ENCODE measurements at regions not wholly inside any gene's neighbourhood (a gene's known extent, or its start where the extent isn't known, plus 50 kb on each side); places are given as distances from the start of the nearest gene placed in this dataset.

DNA sequence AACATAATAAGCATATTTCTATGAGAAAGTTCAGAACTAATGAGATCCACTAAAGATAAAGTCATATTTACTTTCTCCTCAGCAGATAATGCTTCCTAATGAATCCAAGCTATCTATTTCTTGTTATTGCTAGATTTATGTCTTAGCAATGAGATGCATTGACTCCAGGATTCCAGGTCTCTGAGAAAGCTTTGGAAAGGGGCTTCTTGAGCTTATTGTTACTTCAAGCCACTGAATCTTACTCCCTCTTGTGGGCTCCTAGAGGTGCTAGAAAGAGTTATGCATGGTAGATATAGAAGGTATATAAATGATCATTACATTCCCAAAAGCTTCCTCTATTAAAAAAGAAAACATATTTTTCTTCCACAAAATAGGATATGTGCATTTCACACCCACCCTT, 246.4 kb upstream of the ADAMTS5 start:
- TF ChIP-seq, protein P1, sequence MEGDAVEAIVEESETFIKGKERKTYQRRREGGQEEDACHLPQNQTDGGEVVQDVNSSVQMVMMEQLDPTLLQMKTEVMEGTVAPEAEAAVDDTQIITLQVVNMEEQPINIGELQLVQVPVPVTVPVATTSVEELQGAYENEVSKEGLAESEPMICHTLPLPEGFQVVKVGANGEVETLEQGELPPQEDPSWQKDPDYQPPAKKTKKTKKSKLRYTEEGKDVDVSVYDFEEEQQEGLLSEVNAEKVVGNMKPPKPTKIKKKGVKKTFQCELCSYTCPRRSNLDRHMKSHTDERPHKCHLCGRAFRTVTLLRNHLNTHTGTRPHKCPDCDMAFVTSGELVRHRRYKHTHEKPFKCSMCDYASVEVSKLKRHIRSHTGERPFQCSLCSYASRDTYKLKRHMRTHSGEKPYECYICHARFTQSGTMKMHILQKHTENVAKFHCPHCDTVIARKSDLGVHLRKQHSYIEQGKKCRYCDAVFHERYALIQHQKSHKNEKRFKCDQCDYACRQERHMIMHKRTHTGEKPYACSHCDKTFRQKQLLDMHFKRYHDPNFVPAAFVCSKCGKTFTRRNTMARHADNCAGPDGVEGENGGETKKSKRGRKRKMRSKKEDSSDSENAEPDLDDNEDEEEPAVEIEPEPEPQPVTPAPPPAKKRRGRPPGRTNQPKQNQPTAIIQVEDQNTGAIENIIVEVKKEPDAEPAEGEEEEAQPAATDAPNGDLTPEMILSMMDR (conservative IDR thresholded peaks at IDR 0.05; ENCODE audit: low read depth in 2 of 2), result peak; percentile 51 to 57
- TF ChIP-seq EZH2phosphoT487 (IDR thresholded peaks at IDR 0.05; ENCODE audit: unreplicated experiment), result no peak
- TF ChIP-seq EZH2 (IDR thresholded peaks at IDR 0.05; ENCODE audit: low read depth, unreplicated experiment), result no peak
- TF ChIP-seq POLR2AphosphoS5 (IDR thresholded peaks at IDR 0.05; ENCODE audit: low read depth), result no peak
- TF ChIP-seq, protein P2, sequence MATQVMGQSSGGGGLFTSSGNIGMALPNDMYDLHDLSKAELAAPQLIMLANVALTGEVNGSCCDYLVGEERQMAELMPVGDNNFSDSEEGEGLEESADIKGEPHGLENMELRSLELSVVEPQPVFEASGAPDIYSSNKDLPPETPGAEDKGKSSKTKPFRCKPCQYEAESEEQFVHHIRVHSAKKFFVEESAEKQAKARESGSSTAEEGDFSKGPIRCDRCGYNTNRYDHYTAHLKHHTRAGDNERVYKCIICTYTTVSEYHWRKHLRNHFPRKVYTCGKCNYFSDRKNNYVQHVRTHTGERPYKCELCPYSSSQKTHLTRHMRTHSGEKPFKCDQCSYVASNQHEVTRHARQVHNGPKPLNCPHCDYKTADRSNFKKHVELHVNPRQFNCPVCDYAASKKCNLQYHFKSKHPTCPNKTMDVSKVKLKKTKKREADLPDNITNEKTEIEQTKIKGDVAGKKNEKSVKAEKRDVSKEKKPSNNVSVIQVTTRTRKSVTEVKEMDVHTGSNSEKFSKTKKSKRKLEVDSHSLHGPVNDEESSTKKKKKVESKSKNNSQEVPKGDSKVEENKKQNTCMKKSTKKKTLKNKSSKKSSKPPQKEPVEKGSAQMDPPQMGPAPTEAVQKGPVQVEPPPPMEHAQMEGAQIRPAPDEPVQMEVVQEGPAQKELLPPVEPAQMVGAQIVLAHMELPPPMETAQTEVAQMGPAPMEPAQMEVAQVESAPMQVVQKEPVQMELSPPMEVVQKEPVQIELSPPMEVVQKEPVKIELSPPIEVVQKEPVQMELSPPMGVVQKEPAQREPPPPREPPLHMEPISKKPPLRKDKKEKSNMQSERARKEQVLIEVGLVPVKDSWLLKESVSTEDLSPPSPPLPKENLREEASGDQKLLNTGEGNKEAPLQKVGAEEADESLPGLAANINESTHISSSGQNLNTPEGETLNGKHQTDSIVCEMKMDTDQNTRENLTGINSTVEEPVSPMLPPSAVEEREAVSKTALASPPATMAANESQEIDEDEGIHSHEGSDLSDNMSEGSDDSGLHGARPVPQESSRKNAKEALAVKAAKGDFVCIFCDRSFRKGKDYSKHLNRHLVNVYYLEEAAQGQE (IDR thresholded peaks at IDR 0.05; ENCODE audit: unreplicated experiment), result no peak
- TF ChIP-seq JUNB (IDR thresholded peaks at IDR 0.05; ENCODE audit: unreplicated experiment), result no peak
- TF ChIP-seq CREB1 (CRISPR knock-in tag; IDR thresholded peaks at IDR 0.05; ENCODE audit: low read depth), result no peak
- no peak for TF ChIP-seq NANOG (IDR thresholded peaks at IDR 0.05; ENCODE audit: borderline replicate concordance)

All from GM23338 (cell line).